ENCODE measurements at regions not wholly inside any gene's neighbourhood (a gene's known extent, or its start where the extent isn't known, plus 50 kb on each side); places are given as distances from the start of the nearest gene placed in this dataset.

GRCh38 chr10:36053775-36054174 lies 411.7 kb upstream of the FZD8 start:
- TF ChIP-seq CTCF (IDR thresholded peaks at IDR 0.05; ENCODE audit: insufficient read depth, low read length, poor library complexity, severe bottlenecking) = no peak
- Histone ChIP-seq H3K27me3 (replicated peaks; ENCODE audit: control insufficient read depth, insufficient read depth, low read length) (no peaks in the 10 kb centered on the region), H3K36me3 (ENCODE audit: control insufficient read depth, insufficient read depth, low read length) (no peaks in the 10 kb centered on the region), H3K4me3 (replicated peaks; ENCODE audit: low read depth, low read length) (no peak overlapping the region)
- no peak for DNase-seq (ENCODE audit: extremely low read depth, insufficient read length)

DNA sequence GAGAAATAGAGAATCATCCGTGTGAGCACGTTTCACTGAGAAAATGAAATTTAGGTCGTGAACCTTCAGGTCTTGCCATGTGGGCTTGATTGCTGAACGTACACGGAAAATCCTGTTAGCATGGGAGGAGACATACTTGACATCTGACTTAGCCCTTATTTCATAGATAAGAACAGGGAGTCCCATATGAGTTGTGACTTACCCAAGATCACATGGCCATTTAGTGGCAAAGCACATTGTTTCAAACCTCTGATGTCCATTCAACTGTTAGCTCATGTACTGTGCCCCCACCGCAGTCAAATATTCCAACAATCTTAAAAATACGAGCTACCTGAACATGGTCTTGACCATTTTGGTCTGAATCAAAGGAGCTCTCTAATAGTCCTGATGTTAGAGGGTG lies 411.2 kb upstream of the FZD8 start:
- no peak for DNase-seq (ENCODE audit: extremely low read depth, insufficient read length)
- no peak for TF ChIP-seq CTCF (IDR thresholded peaks at IDR 0.05; ENCODE audit: insufficient read depth, low read length, poor library complexity, severe bottlenecking)
- no peaks in the 10 kb centered on the region for H3K36me3 ChIP-seq (ENCODE audit: control insufficient read depth, insufficient read depth, low read length)
- no peaks in the 10 kb centered on the region for H3K27me3 ChIP-seq (replicated peaks; ENCODE audit: control insufficient read depth, insufficient read depth, low read length)
- no peak overlapping the region for H3K4me3 ChIP-seq (replicated peaks; ENCODE audit: low read depth, low read length)

- DNase-seq (ENCODE audit: extremely low read depth, insufficient read length) = no peak
- Histone ChIP-seq H3K27me3 (replicated peaks; ENCODE audit: control insufficient read depth, insufficient read depth, low read length) (no peaks in the 10 kb centered on the region), H3K36me3 (ENCODE audit: control insufficient read depth, insufficient read depth, low read length) (no peaks in the 10 kb centered on the region), H3K4me3 (replicated peaks; ENCODE audit: low read depth, low read length) (no peak overlapping the region)
- TF ChIP-seq CTCF (IDR thresholded peaks at IDR 0.05; ENCODE audit: insufficient read depth, low read length, poor library complexity, severe bottlenecking) = no peak
Observed at GRCh38 chr10:36051500-36051991, 409.4 kb upstream of the FZD8 start.

DNA sequence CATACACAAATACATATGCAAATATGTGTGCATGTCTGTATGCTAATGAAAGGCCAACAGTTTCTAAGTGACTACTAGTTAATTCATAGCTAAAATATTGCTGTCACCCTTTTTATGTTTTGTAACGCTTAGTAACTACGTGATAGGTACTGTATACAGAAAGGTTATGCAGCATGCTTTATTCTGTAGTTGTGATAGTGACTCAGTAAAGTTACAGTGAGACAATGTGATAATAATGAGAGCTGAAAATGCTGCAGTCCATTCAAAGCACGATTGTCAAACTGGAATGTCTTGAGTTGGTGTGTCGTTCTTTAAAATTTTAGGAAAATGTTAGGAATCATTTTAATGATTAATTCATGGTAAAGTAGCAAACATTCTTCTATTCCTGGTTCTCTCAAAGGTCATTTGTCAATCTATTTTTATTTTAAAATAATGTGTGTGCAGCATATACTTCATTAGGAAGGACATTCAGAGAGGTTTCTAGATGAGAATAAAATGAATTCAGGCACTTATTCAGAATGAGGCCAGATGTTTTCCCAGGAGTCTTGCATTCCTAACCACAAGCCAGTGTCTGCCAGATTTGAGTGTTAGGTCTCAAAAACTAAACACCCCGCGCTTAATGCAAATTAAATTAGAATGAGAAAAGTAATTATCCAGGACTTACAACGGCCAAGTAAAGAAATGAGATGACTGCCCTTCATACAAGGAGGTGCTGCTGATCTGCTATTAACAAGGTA lies 408.8 kb upstream of the FZD8 start:
- Histone ChIP-seq H3K4me3 (replicated peaks; ENCODE audit: low read depth, low read length) (no peak overlapping the region), H3K27me3 (replicated peaks; ENCODE audit: control insufficient read depth, insufficient read depth, low read length) (no peaks in the 10 kb centered on the region), H3K36me3 (ENCODE audit: control insufficient read depth, insufficient read depth, low read length) (no peaks in the 10 kb centered on the region)
- TF ChIP-seq CTCF (IDR thresholded peaks at IDR 0.05; ENCODE audit: insufficient read depth, low read length, poor library complexity, severe bottlenecking) = no peak
- DNase-seq (ENCODE audit: extremely low read depth, insufficient read length) = no peak

- TF ChIP-seq CTCF (IDR thresholded peaks at IDR 0.05; ENCODE audit: insufficient read depth, low read length, poor library complexity, severe bottlenecking) = no peak
- H3K4me3 ChIP-seq (replicated peaks; ENCODE audit: low read depth, low read length) = no peak overlapping the region
- H3K27me3 ChIP-seq (replicated peaks; ENCODE audit: control insufficient read depth, insufficient read depth, low read length) = no peaks in the 10 kb centered on the region
- H3K36me3 ChIP-seq (ENCODE audit: control insufficient read depth, insufficient read depth, low read length) = no peaks in the 10 kb centered on the region
- DNase-seq (ENCODE audit: extremely low read depth, insufficient read length) = no peak
Observed at GRCh38 chr10:36048780-36049179, 406.7 kb upstream of the FZD8 start.
